Upper lobe of left lung (tissue), 4 donors: ENCODE measurements at regions not wholly inside any gene's neighbourhood (a gene's known extent, or its start where the extent isn't known, plus 50 kb on each side); places are given as distances from the start of the nearest gene placed in this dataset.

Experiments
- POLR2AphosphoS5 ChIP-seq, 2 donors: sonication (generic); formaldehyde crosslinking; IDR thresholded peaks; one replicate each; pipeline ENCODE4 v1.5.1; 2017; ENCODE audit warnings: antibody characterized with exemption in 2 of 2
- TF ChIP-seq, protein P1 (sequence below), 6 experiments: fragments of 450-650 bp in 4 of 6; fragments of 200-600 bp in 2 of 6; sonication (generic) in 2 of 6; IDR thresholded peaks; one replicate each; pipeline ENCODE4 v1.5.1; 2016 to 2019; ENCODE audit warnings: antibody characterized with exemption in 6 of 6

- TF ChIP-seq, protein P1, sequence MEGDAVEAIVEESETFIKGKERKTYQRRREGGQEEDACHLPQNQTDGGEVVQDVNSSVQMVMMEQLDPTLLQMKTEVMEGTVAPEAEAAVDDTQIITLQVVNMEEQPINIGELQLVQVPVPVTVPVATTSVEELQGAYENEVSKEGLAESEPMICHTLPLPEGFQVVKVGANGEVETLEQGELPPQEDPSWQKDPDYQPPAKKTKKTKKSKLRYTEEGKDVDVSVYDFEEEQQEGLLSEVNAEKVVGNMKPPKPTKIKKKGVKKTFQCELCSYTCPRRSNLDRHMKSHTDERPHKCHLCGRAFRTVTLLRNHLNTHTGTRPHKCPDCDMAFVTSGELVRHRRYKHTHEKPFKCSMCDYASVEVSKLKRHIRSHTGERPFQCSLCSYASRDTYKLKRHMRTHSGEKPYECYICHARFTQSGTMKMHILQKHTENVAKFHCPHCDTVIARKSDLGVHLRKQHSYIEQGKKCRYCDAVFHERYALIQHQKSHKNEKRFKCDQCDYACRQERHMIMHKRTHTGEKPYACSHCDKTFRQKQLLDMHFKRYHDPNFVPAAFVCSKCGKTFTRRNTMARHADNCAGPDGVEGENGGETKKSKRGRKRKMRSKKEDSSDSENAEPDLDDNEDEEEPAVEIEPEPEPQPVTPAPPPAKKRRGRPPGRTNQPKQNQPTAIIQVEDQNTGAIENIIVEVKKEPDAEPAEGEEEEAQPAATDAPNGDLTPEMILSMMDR (IDR thresholded peaks at IDR 0.05) = no peak
- TF ChIP-seq POLR2AphosphoS5 (IDR thresholded peaks at IDR 0.05) = no peak
Measured at GRCh38 chr13:74945637-74946036, 536.3 kb downstream of the TBC1D4 start.
